CD4-positive, alpha-beta T cell treated with Interleukin-15 for 4 hours (primary cell): ENCODE measurements at regions not wholly inside any gene's neighbourhood (a gene's known extent, or its start where the extent isn't known, plus 50 kb on each side); places are given as distances from the start of the nearest gene placed in this dataset.
"Not testable (repeated sequence)": the region's sequence is repeated elsewhere in the genome, so short reads cannot be mapped to it uniquely, and the experiment has no call there.

Experiments used
- DNase-seq: peaks from one replicate; pipeline ENCODE4 v3.0.0-alpha.2; 2020; ENCODE audit warnings: low spot score

DNA sequence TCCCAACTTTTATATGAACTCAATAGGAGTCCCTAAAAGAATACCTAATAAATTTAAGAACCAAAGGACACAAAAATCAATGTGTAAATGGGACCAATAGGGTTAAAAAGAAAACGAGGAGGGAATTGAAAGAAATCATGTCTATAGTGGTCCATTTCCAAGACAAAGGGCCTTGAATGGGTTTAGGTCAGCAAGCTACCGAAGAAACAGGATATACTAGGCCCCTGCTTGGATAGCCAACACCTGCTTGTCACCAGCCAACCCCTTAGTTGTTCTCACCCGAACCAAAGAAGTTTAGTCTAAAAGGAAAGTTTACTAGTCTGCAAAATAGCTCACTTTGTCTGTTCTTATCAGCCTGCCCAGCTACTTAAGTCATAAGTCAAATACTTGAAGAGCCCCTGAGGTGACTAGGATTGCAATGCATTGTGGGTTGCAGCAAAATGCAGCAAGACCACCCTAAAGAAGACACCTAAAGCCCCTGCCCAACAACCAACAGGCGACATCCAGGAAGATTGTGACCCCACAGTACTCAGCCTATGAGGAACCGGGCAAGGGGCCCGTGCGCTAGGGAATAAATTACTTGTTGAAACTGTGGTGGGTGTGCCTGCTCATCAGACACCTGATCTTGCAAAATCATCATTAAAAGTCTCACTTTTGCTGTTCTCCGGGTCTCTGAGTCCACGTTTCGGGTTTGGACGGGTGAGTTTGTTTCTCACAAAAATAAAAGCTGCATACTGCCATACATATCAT lies 183.9 kb upstream of the PPP1R26 start:
- no peak for DNase-seq

DNA sequence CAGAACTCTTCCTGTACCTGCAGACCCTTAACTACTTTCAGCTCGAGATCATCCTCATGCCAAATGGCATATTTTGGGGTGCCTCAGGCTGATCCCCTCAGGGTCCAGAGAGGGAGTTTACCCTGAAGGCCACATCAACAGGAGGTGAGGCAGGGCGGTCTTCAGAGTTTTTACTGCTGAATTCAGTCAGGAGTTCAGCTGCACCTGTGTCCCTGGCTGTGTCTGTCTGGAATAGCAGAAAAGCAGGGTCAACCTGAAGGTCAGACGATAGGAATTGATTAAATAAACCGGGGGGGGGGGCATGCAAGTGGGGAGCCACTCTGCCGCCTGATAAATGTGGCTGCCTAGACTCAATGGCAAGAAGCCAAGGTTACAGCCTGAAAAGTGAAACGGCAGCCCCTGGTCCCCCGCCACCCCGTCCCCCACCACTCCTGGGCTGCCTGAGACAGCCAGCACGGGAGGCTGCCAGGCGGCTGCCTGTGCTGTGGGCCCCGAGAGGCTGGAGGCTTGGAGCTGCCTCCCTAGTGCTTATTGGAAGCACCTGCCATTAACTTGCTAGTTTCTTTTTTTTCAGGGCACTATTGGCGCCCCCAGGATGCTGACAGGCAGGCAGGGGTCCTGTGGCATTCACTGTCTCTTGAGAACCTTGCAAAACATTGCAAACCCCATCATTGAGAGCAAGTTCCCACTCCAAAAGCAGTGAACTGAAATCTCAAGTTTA lies 182.7 kb upstream of the PPP1R26 start:
- no peak for DNase-seq

DNA sequence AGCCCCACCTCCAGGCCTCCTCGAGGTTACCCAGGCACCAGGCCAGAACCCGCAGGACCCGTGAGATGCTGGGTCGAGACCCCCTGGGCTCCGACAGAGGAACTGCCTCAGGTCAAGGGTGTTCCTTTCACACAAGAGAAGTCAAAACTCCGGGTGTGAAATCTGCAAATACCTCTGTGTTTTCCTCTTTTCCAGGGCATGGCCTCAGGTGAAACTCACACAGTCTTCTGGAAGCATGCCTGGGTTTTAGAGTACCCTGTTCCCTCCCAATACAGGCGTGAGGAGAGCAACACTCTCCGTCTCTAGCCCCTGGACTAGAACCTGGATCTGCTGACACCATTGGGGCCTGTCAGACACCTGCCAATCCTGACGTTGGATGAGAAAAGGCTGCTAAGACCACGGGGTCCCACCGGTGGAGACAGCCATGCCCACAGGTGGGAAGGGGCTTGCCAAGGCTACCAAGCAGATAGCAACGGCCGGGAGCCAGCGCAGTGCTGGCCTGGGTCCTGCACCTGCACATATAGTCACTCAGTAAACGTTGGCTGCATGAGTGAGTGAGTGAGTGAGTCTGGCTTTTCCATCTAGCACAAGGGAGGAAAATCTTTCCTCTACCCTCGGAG lies 182.0 kb upstream of the PPP1R26 start:
- no peak for DNase-seq

DNA sequence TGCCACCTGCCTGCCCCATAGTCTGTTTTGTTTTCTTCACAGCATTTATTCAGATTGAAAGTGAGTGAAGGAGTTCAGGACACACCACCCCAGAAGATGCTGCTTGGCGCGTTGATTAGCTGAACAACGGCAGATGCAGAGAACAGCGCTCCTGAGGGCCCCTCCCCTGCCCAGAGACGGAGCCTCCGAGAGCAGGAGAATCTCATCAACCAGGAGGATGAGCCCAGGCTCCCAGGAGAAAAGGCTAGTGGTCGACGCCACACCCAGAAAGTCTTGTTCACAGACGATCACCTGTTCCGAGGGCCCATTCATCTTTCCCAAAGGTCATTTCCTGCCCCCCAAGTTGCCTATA lies 180.4 kb upstream of the PPP1R26 start:
- no peak for DNase-seq

DNA sequence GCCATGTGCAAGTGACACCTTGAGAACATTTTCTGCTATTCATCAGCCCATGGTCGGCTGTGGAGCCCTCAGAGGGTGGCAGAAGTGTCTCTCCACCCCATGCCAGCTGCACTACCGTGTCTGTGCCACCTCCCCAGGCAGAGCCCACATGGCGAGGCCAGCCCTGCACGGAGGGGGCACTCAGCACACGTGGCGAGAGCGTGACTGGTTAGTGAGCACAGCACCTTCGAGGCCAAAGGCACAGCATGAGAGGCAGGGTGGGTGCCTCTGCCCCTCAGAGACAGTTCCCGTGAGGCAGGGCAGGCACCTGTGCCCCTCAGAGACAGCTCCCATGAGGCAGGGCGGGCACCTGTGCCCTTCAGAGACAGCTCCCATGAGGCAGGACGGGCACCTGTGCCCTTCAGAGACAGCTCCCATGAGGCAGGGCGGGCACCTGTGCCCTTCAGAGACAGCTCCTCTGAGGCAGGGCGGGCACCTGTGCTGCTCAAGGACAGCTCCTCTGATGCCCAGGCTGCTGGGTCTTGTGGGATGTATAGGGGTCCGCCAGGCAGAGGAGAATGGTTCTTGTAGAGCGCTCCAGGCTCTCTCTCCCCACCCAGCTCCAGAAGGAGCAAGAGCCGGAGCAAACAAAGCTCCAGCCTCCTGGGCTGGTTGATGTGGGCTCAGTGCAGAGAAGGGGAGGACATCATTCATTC lies 179.8 kb upstream of the PPP1R26 start:
- DNase-seq: no peak

DNA sequence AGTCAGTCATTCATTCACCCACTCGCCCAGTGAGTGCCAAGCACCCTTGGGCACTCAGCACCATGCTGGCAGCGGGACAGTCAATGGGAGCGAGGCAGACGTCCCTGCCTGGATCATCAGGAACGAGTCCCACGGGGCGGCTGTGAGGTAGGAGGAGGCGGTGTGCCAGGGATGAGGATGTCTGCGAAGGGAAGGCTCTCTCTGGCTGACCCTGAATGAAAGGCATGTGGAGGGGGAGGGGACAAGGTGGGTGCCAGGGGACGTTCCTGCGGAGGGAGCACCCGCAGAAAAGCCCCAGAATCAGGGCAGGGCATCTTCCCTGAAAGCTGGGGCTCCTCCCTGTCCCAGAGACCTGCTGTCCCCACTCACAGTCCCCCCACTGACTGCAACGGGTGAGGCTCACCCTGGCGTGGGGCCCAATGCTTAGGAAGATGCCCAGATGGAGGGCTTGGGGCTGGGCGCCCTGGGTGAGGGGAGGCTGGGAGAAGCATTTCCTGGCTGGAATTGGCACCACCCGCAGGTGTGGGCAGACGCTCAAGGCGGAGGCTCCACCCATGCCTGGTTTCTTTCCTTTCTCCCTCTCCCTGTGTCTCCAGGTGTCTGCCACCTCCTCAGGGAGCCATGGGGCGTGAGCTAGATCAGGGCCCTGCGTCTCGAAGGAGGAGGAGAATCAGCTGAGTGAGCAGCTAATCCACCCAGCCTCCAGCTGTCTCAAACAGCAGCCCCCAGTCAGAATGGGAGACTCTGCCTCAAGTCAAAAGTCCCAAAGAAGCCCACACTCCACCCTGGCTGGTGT lies 179.0 kb upstream of the PPP1R26 start:
- DNase-seq: no peak

DNA sequence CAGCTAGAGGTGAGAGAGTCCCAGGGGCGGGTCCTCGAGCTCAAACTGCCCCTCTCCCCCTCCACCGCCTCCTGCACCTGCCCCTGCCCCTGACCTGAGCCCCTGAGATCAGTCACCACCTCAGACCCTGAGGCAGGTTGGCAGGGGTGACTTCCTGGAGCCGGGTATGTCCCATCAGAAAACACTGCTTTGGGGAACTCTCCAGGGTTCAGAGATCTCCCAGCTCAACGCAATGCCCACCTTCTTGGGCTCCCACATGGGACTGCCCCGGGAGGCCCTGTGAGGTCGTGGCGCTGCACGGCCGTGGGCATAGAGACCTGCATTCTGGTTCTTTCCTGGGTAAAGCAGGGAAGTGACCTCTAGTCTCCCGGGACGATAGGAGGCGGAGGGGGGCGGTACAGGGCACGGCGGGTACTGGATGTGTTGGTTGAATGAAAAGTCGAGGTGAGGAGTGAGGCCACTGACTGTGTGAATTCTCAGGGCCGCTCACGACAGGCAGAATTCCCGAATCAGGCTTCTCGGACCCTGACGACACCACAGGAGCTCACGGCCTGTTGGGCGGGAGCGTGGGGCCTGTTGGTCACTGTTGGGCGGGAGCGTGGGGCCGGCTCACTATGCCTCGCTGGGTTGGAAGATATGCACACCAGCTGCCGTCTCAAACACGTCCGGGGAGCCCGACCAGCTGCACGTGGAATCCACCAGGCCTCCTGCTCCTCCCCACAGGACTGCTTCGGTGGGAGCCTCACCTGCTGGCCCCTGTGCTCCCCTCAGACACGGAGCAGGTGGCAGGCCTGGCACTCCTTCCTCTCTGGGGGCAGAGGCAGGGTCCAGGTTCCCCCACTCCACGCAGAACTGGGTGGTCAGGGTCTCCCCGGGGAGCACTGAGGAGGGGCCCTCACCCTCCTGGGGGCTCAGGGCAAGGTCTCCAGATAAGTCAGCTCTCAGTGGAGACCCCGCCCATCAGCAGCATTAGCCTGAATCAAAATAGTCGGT lies 178.0 kb upstream of the PPP1R26 start:
- no peak for DNase-seq

DNA sequence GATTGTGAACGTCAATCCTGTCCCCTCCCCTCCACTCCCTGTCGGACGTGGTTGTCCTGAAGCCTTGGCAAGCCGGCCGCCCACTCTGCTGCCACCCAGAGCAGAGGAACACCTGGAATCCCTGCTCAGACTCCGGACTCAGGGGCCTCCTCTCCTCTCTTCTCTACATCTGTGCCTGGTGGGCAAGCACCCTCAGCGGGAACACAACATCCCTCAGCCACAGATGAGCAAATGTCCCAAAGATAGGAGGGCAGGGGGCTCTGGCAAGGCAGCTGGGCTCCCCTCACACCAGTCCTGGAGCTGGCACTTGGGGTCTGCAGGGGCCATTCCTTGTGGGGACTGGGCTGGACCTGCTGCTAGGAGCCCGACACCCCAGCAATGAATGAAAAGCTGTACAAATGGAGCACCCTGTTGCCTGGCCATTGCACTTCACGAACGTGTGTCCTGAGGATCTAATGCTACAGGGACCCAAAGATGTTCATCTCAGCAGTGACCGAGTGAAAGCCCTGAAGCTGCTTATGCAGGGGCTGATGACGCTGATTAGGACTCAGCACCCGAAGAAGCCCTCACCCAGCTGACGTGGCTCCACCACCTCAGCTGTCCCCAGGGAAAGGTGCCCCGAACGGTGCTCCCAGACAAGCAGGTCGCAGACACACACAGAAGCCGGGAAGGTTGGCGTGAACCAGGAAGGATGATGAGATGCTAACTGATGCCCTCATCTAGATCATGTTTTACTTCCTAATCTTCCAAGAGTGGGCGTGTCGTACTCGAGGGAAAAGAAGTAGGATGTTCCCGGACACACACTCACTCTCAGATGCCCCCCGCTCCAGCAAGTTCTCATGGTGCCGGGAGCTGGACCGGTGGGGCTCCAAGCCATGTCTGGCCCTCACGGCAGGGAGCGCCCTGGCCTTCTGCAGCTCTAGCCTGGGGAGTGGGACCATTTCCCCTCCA lies 177.0 kb upstream of the PPP1R26 start:
- no peak for DNase-seq

DNA sequence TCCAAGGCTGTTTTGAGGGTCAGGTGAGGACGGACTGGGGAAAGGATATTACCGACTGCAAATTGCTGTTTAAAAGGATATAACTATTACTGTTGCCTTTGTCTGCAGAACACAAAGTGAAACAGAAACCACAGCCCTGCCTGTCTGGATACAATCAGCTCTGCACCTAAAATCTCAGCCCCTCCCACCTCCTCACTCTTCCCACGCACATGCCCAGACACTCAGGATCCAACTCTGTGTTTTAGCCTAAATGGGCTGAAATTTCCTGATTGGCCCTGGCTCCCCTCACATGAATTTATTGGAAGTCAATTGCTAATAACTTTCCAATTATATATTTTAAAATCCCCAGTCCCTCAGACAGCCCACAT lies 176.3 kb upstream of the PPP1R26 start:
- no peak for DNase-seq

DNA sequence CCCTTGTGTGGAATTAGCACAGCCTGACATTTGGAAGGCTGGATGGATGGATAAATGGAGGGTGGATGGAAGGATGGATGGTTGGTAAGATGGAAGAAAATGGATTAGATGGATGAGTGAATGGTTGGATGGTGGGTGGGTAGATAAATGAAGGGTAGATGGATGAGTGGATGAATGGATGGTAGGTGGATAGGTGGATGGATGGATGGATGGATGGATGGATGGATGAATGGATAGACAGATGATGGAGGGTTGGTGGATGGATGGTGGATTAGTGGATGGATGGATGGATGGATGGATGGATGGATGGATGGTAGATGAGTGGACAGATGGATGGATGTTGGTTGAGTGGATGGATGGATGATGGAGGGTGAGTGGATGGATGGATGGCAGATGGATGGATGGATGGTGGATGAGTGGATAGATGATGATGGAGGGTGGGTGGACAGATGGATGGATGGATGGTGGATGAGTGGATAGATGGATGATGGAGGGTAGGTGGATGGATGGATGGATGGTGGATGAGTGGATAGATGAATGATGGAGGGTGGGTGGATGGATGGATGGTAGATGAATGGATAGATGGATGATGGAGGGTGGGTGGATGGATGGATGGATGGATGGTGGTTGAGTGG lies 175.6 kb upstream of the PPP1R26 start:
- no peak for DNase-seq

DNA sequence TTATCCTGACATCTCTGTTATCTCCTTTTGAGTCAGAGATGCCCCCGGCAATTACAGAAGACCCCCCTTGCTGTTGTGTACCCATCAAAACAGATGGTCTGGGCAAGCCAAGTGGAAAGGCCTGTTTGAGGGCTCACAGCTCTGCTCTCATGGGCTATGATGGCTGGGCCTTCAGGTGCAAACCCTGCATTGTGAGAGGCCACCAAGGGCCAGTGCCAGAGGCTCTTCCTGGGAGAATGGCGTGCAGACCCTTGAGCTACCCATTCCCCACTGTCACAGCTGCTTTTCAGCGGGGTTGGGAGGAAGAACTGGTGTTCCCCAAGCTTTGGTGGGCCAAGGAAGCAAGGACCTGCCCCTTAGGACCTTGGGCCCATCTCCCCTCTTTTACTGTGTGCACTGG lies 174.7 kb upstream of the PPP1R26 start:
- no peak for DNase-seq

DNA sequence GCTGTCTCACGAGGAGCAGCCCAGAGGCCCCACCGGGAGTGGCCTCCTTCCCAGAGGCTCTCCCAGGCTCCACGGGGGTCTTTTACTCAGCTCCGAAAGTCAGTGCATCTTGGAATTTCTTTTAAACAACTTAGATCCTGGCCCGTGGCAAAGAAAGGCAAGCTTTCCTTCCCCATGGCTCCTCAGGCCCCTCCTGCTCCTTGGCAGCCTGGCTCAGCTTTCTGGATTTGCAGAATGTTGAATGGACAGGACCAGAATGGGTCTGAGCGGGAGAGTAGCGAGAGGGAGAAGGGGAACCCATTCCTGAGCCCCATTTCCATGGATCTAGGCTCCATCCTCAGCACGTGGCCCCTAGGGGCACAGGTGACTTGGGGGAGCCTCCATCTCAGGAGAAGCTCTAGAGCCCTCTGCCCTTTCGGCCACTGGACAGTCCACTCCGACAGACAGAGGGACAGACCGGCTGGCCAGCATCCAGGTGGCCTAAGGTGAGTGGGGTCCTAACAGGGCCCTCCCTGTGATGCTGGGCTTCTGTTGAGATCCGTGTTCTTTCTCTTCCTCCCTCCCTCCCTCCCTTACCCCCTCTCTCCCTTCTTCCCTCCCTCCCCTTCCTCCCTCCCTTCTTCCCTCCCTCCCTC lies 173.9 kb upstream of the PPP1R26 start:
- no peak for DNase-seq

DNA sequence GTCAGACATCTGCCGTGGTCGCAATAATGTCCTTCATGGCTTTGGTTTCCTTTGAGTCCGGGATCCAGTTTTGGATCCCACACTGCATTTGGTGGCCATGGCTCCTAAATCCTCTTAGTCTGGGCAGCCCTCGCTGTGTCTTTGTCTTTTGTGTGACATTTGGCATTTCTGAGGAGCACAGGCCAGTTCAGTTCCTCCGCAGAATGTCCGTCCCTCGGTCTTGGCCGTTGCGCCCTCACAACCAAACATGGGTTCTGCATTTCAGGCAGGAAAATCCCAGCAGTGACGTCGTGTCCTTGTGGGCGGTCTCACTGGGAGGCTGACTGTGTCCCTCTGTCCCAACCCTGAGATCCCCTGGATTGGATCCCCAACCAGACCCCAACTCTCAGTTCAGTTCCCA lies 172.9 kb upstream of the PPP1R26 start:
- DNase-seq: no peak

DNA sequence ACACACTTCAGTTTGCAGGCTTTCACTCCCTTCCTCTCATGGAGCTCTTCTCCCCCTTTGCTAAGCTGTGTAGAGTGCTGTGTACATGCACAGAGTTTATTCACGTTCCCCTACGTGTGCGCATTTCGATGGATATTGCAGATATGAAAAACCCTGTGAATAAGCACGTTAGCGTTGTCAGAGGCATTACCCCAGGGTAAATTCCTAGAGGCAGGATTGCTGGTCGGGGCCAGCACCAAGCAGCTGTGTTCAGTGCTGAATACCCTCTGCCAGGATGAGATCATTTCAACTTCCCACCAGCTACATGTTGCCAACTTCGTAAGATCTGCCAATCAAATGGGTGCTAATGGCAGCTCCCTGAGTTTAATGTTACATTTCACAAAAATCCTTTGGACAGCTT lies 172.3 kb upstream of the PPP1R26 start:
- no peak for DNase-seq

DNA sequence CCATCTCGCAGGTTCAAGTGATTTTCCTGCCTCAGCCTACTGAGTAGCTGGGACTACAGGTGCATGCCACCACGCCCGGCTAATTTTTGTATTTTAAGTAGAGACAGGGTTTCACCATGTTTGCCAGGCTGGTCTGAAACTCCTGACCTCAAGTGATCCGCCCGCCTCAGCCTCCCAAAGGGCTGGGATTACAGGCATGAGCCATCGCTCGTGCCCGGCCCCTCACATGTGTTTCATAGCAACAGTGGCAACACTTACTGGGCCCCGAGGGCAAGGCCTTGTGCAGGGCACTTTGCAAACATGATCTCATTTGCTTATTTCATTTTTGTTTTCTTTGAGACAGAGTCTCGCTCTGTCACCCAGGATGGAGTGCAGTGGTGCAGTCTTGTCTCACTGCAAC lies 171.7 kb upstream of the PPP1R26 start:
- DNase-seq: not testable (repeated sequence)

DNA sequence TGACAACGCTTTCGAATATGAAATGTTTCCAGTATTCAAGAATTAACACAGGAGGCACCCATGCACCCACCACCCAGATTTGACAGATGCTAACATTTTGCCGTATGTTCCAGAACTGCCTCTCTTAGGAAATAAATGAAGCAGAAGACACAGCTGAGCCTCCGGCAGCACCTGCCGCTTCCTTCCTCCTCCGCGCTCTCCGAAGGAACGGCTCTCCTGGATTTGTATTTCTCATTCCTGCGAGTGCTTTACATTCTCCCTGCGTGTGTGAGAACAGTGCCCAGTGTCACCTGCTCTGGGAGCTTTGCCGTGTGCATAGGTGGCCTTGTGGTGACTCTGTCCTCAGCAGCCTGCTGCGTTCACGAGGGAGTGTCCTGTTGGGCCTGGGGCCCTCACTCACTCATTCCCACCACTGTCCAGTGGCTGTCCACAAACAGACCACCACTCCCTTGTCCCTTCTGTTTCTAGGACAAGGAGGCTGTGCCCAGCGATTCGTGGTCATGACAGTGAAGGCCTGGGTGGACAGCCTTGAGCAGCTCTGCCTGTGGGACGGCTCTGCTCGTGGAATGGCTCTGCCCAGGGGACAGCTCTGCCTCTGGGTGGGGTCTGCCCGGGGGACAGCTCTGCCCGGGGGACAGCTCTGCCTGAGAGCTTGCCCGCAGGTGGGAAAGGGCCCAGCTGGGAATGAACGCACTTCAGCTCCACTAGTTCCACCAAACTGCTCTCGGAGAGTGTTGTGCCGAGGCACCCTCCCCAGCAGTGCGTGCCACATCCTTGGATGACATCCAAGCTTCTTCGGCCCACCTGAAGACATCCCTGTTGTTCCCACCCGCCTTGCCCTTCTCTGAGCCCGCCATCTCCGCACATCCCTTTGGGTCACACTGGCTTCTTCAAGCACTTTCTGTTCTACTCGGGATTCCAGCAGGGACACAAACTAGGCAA lies 170.5 kb upstream of the PPP1R26 start:
- no peak for DNase-seq

DNA sequence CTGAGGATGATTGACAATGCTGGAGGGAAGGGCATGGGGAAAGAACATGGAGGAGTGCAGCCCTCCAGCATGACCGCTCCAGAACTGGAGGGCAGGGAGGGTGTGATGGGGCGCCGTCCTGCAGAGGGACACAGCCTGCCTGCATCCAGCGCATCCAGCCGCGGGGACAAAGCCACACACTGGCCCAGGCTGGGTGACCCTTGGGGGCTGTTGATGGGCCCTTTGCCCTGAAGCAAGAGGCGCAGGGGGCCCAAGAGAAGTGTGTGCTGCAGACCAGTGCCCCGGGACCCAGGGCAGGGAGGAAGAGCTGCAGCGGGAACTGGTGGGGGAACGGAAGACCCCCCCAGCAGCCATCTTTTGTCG lies 169.8 kb upstream of the PPP1R26 start:
- no peak for DNase-seq

DNA sequence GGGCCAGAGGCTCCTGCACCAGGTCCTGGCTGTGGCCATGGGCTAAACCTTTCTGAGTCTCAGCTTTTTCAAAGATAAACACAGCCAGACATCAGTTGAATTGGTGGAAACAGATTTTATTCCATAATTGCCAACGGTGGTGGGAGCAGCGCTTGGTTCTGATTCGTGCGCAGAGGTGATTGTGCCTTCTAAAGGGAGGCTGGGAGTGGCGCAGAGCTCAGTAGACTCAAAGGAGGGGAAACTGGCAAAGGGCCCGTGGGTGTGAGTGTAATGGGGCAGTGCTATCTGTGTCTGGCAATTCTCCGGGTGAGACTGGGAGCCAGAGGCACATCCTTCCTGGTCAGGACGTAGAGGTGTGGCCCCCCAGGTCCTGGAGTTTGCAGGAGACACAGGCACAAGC lies 169.4 kb upstream of the PPP1R26 start:
- no peak for DNase-seq
